ENCODE measurements at regions not wholly inside any gene's neighbourhood (a gene's known extent, or its start where the extent isn't known, plus 50 kb on each side); places are given as distances from the start of the nearest gene placed in this dataset.

- no peak for TF ChIP-seq MAX (IDR thresholded peaks at IDR 0.05)
- TF ChIP-seq FOXM1 (IDR thresholded peaks at IDR 0.05; ENCODE audit: borderline replicate concordance, low read depth) = no peak
- no peak for TF ChIP-seq EP300 (IDR thresholded peaks at IDR 0.05; ENCODE audit: borderline replicate concordance)
- TF ChIP-seq EGR1 (IDR thresholded peaks at IDR 0.05) = no peak
Observed at GRCh38 chr4:120215350-120215749, 148.7 kb upstream of the MAD2L1 start.

Measured in Ishikawa (cell line).